Suprapubic skin (tissue), 4 donors: ENCODE measurements at regions not wholly inside any gene's neighbourhood (a gene's known extent, or its start where the extent isn't known, plus 50 kb on each side); places are given as distances from the start of the nearest gene placed in this dataset.

Experiments used
- EP300 ChIP-seq: sonication (generic); formaldehyde crosslinking; IDR thresholded peaks from one replicate; pipeline ENCODE4 v1.6.1; 2017; ENCODE audit warnings: antibody characterized with exemption
- POLR2A ChIP-seq, 2 donors: fragments of 450-650 bp; IDR thresholded peaks; one replicate each; pipeline ENCODE4 v1.6.1; 2017; ENCODE audit warnings: antibody characterized with exemption in 2 of 2, mild to moderate bottlenecking in 2 of 2, moderate library complexity in 2 of 2
- POLR2AphosphoS5 ChIP-seq, 3 donors: sonication (generic); formaldehyde crosslinking; IDR thresholded peaks; one replicate each; pipeline ENCODE4 v1.6.1; 2017; ENCODE audit warnings: antibody characterized with exemption in 3 of 3
- TF ChIP-seq, protein P1 (sequence below), 2 donors: fragments of 200-600 bp in 1 of 2; fragments of 450-650 bp in 1 of 2; sonication (generic) in 1 of 2; IDR thresholded peaks; one replicate each; pipeline ENCODE4 v1.5.1; 2016 to 2019; ENCODE audit warnings: antibody characterized with exemption in 2 of 2, mild to moderate bottlenecking in 1 of 2, moderate library complexity in 1 of 2

DNA sequence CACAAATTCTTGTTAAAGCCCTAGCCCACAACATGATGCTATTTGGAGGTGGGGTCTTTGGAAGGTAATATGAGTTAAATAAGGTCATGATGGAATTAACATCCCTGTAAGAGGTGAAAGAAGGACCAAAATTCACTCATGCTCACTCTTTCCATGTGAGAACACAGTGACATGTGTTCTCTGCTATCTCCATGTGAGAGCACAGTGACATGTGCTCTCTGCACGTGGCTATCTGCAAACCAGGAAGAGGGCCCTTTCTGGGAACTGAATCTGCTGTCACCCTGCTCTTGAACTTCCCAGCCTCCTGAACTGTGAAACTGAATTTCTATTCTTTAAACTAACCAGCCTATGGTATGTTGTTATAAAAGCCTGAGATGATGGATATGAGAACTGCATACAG, 1159.4 kb upstream of the ADGRB3 start:
- no peak for TF ChIP-seq POLR2A (IDR thresholded peaks at IDR 0.05)
- no peak for TF ChIP-seq POLR2AphosphoS5 (IDR thresholded peaks at IDR 0.05)
- TF ChIP-seq, protein P1, sequence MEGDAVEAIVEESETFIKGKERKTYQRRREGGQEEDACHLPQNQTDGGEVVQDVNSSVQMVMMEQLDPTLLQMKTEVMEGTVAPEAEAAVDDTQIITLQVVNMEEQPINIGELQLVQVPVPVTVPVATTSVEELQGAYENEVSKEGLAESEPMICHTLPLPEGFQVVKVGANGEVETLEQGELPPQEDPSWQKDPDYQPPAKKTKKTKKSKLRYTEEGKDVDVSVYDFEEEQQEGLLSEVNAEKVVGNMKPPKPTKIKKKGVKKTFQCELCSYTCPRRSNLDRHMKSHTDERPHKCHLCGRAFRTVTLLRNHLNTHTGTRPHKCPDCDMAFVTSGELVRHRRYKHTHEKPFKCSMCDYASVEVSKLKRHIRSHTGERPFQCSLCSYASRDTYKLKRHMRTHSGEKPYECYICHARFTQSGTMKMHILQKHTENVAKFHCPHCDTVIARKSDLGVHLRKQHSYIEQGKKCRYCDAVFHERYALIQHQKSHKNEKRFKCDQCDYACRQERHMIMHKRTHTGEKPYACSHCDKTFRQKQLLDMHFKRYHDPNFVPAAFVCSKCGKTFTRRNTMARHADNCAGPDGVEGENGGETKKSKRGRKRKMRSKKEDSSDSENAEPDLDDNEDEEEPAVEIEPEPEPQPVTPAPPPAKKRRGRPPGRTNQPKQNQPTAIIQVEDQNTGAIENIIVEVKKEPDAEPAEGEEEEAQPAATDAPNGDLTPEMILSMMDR (IDR thresholded peaks at IDR 0.05) = no peak
- no peak for TF ChIP-seq EP300
